Activated CD8-positive, alpha-beta memory T cell treated with anti-CD3 and anti-CD28 coated beads, Interleukin-2, amount 10 ng/mL, durations not matched to agents 7 days and 5 days (primary cell): ENCODE measurements at regions not wholly inside any gene's neighbourhood (a gene's known extent, or its start where the extent isn't known, plus 50 kb on each side); places are given as distances from the start of the nearest gene placed in this dataset.

Source experiments
- ATAC-seq: fragments of 150-1000 bp; cut with Tn5 transposase; one replicate; pipeline ENCODE4 v1.10.0; 2021; ENCODE audit warnings: moderate library complexity
- CTCF ChIA-PET: fragments of 350-600 bp; sonication (Branson Sonifier 250); formaldehyde crosslinking; loops from one replicate; lab custom pipeline; 2021; ENCODE audit warnings: antibody characterized with exemption; lab: Charles Lee
- DNase-seq: peaks from one replicate; pipeline ENCODE4 v3.0.0-alpha.2; 2020
- H3K27ac Mint-ChIP-seq: one replicate; pipeline ENCODE4 v1.8.0; 2021; ENCODE audit warnings: mild to moderate bottlenecking, mixed read lengths
- H3K27me3 Mint-ChIP-seq: one replicate; pipeline ENCODE4 v1.8.0; 2021; ENCODE audit warnings: mixed read lengths
- H3K36me3 Mint-ChIP-seq: one replicate; pipeline ENCODE4 v1.8.0; 2021; ENCODE audit warnings: mild to moderate bottlenecking, mixed read lengths
- H3K4me1 Mint-ChIP-seq: one replicate; pipeline ENCODE4 v1.8.0; 2021; ENCODE audit warnings: mixed read lengths
- H3K4me3 Mint-ChIP-seq: one replicate; pipeline ENCODE4 v1.8.0; 2021; ENCODE audit warnings: mild to moderate bottlenecking, moderate library complexity, mixed read lengths
- H3K9me3 Mint-ChIP-seq: one replicate; pipeline ENCODE4 v1.8.0; 2022; ENCODE audit warnings: low read depth, mixed read lengths

DNA sequence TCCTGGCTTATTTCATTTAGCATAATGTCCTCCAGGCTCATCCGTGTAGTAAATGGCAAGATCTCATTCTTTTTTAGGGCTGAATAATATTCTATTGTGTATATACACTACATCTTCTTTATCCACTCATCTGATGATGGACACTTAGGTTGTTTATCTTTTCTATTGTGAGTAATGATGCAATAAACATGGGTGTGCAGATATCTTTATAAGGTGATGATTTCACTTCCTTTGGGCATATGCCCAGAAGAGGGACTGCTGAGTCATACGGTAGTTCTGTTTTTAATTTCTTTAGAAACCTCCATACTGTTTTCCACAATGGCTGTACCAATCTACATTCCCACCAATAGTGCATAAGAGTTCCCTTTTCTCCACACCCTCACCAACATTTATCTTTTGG lies 317.6 kb upstream of the CNKSR2 start:
- H3K4me1 Mint-ChIP-seq: no peaks in the 10 kb centered on the region
- peaks cover 3% of the 10 kb centered on the region for H3K9me3 Mint-ChIP-seq
- CTCF ChIA-PET: no interaction called here
- DNase-seq (no peak), ATAC-seq (no peak)
- H3K27ac Mint-ChIP-seq: no peak overlapping the region
- no peak overlapping the region for H3K4me3 Mint-ChIP-seq
- no peaks in the 10 kb centered on the region for H3K36me3 Mint-ChIP-seq
- H3K27me3 Mint-ChIP-seq: no peaks in the 10 kb centered on the region

DNA sequence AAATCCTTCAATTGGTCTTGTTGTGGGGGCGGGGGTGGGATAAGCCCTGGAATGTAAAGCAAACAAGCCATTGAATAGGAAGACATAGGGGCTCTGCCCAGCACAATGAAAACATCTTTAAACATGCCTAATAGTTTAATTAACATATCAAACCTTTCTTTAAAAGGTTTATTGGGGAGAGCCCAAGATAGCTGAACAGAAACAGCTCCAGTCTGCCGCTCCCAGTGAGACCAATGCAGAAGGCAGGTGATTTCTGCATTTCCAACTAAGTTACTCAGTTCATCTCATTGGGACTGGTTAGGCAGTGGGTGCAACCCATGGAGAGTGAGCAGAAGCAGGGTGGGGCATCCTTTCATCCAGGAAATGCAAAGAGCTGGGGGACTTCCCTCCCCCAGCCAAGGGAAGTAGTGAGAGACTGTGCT lies 327.2 kb upstream of the CNKSR2 start:
- no peaks in the 10 kb centered on the region for H3K27me3 Mint-ChIP-seq
- CTCF ChIA-PET: no interaction called here
- ATAC-seq (no peak), DNase-seq (no peak)
- H3K27ac Mint-ChIP-seq: no peak overlapping the region
- H3K9me3 Mint-ChIP-seq: no peaks in the 10 kb centered on the region
- no peaks in the 10 kb centered on the region for H3K4me1 Mint-ChIP-seq
- no peak overlapping the region for H3K4me3 Mint-ChIP-seq
- H3K36me3 Mint-ChIP-seq: no peaks in the 10 kb centered on the region

DNA sequence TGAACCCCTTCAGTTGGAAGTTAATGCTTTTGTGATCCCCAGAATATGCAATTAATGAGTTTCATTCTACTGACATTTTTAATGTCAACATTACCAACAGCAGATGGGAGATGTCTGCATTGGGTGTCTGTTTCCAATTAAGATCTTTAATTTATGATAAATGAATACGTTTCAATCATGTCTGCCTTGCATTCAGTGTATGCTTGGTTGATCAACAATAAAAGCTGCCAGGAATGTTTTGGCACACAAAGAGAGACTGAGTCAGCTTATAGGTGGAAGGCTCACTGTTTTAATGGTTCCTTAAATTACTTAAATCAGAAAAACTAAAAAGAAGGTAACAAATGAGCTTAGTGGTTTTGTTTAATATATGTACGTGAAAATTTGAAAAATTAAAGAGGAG lies 359.9 kb upstream of the CNKSR2 start:
- ATAC-seq (no peak), DNase-seq (no peak)
- Mint-ChIP-seq H3K9me3 (no peaks in the 10 kb centered on the region), H3K4me1 (no peaks in the 10 kb centered on the region), H3K36me3 (no peaks in the 10 kb centered on the region), H3K27me3 (no peaks in the 10 kb centered on the region), H3K27ac (no peak overlapping the region), H3K4me3 (no peak overlapping the region)
- CTCF ChIA-PET: no interaction called here

DNA sequence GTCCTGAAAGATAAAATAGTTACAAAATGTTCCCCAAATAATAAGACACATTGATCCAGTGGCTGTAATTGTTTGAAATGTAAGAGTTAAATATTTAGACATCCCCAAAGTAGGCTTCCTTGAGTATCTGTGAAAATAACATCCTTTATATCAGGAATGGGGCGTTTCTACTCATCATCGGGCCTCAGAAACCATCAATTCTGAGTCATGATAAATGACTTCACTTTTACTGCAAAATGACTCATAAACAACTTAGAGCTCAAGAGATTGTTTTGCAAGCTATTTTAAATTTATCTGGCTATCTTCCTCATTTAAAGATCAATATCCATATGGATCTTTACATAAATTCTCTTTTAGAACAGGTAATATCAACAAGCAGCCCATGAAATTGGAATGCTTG lies 369.4 kb upstream of the CNKSR2 start:
- ATAC-seq (no peak), DNase-seq (no peak)
- no peaks in the 10 kb centered on the region for H3K36me3 Mint-ChIP-seq
- H3K27me3 Mint-ChIP-seq: no peaks in the 10 kb centered on the region
- no peaks in the 10 kb centered on the region for H3K4me1 Mint-ChIP-seq
- CTCF ChIA-PET: no interaction called here
- no peaks in the 10 kb centered on the region for H3K9me3 Mint-ChIP-seq
- no peak overlapping the region for H3K27ac Mint-ChIP-seq
- H3K4me3 Mint-ChIP-seq: no peak overlapping the region

DNA sequence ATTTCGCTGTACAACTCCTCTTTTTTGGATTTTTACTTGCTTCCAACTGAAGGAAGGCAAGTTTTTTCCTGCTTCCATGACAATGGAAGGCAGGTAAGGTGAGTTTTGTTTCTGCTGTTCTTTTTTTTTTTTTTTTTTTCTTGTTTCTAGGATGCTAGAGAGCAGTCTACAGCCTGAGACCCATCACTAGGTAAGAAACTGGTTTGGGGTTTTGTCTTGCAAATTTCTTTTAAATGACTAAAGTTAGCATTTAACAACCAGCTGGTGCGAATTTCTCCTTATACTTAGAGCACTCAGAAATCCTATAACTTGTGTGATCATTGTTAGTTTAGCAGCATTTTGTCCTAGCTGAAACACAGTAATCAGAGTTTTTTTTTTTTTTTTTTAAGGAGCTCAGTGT lies 378.4 kb upstream of the CNKSR2 start:
- Mint-ChIP-seq H3K27me3 (no peaks in the 10 kb centered on the region), H3K36me3 (no peaks in the 10 kb centered on the region), H3K9me3 (no peaks in the 10 kb centered on the region), H3K4me3 (no peak overlapping the region), H3K4me1 (no peaks in the 10 kb centered on the region), H3K27ac (no peak overlapping the region)
- DNase-seq (no peak), ATAC-seq (no peak)
- CTCF ChIA-PET: no interaction called here

DNA sequence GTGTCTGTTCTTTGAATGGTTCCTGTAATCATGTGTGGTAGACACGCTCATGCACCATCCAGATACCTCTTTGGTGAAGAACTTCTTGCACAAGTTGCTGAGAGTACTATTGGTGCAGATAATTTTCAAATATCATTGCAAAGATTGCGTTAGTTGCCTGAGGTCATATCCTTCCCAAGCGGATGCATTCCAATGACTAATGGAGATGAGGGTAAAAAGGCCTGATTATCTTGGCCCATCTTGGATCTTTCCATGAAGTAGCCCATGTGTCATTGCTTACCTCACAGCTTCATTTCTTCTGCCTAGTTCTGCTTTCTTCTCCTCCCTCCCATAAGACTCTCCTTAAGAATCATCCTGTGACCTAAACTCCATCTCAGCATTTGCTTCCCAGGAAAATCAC lies 384.9 kb upstream of the CNKSR2 start:
- Mint-ChIP-seq H3K4me3 (no peak overlapping the region), H3K4me1 (no peaks in the 10 kb centered on the region), H3K27me3 (no peaks in the 10 kb centered on the region), H3K9me3 (no peaks in the 10 kb centered on the region), H3K27ac (no peak overlapping the region), H3K36me3 (no peaks in the 10 kb centered on the region)
- DNase-seq (no peak), ATAC-seq (no peak)
- CTCF ChIA-PET: no interaction called here

DNA sequence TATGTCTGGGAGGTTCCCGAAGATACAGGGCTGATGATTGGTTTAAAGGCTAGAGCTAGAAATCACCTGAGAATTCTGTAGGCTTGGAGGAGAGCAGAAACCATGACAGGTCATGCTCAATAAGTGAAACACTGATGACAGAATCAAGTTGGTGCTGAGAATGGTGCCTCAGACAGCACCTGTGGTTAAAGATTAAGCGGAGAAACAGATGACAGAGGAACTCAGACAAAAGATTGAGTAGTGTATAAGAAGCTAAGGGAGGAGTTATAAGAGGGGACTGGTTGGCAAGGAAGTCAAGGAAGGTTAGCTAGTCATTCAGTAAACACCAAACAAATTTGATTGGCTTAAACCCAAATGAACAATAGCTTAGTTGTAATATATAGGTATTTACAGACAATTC lies 385.4 kb upstream of the CNKSR2 start:
- H3K36me3 Mint-ChIP-seq: no peaks in the 10 kb centered on the region
- H3K4me1 Mint-ChIP-seq: no peaks in the 10 kb centered on the region
- H3K27ac Mint-ChIP-seq: no peak overlapping the region
- CTCF ChIA-PET: no interaction called here
- ATAC-seq: no peak
- no peaks in the 10 kb centered on the region for H3K9me3 Mint-ChIP-seq
- no peak for DNase-seq
- no peaks in the 10 kb centered on the region for H3K27me3 Mint-ChIP-seq
- no peak overlapping the region for H3K4me3 Mint-ChIP-seq

DNA sequence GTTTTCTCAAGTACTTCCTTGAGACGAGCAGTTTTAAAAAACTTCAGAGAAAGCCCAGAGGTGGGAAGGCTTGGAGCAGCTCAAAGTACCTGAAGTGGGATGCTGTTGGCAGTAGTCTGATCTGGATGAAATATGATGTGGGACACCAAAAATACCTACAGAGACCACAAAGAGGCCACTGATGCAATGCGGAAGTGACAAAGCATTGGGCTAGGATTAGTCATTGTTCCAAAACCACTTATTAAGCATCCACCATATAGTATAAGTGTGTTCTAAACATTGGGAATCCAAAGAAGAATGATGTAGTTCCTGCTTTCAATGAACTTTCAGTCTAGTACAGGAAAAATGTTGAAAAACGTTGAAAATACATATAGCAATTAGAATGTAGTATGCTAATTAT lies 386.1 kb upstream of the CNKSR2 start:
- H3K4me3 Mint-ChIP-seq: no peak overlapping the region

DNA sequence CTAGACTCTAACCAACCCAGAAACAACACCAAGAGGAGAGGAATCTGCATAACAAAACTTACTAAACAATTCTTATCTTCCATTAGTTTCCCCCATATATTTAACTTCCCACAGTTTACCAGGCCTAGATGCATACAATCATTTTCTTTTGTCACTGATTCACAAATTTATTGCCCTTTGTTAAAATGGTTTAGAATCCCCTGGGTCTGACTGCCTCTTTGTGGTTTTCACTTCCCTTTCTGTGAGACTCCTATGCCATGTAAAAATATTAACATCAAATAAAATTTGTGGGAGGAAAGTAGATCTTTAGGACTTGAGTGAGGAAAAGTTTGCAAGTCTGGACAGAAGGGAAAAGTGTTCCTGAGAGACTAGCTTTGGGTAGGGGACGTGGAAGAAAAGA lies 393.8 kb upstream of the CNKSR2 start:
- no peak for DNase-seq
- Mint-ChIP-seq H3K9me3 (no peaks in the 10 kb centered on the region), H3K4me1 (no peaks in the 10 kb centered on the region), H3K4me3 (no peak overlapping the region), H3K27me3 (no peaks in the 10 kb centered on the region), H3K36me3 (no peaks in the 10 kb centered on the region), H3K27ac (no peak overlapping the region)
- no peak for ATAC-seq
- CTCF ChIA-PET: no interaction called here

More for the DNA sequence above, 386.1 kb upstream of the CNKSR2 start:
- Mint-ChIP-seq H3K9me3 (no peaks in the 10 kb centered on the region), H3K36me3 (no peaks in the 10 kb centered on the region), H3K4me1 (no peaks in the 10 kb centered on the region), H3K27ac (no peak overlapping the region), H3K27me3 (no peaks in the 10 kb centered on the region)
- DNase-seq: no peak
- ATAC-seq: no peak
- CTCF ChIA-PET: no interaction called here

DNA sequence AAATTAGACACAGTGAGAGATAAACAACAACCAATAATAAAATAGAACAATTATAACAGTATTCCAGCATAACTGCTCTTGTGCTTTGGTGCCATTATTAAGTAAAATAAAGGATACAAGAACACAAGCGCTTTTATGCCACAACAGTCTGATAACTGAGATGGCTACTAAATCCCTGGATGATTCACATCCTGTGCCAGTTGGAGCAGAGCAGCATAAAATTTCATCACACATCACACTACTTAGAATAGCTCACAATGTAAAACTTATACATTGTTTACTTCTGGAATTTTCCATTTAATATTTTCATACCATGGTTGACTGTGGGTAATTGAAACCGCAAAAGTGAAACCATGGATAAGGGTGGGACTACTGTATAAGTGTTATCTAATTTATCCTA lies 399.9 kb upstream of the CNKSR2 start:
- H3K27ac Mint-ChIP-seq: no peak overlapping the region
- no peaks in the 10 kb centered on the region for H3K27me3 Mint-ChIP-seq
- DNase-seq (no peak), ATAC-seq (no peak)
- H3K4me1 Mint-ChIP-seq: no peaks in the 10 kb centered on the region
- CTCF ChIA-PET: no interaction called here
- no peaks in the 10 kb centered on the region for H3K9me3 Mint-ChIP-seq
- H3K36me3 Mint-ChIP-seq: no peaks in the 10 kb centered on the region
- no peak overlapping the region for H3K4me3 Mint-ChIP-seq

DNA sequence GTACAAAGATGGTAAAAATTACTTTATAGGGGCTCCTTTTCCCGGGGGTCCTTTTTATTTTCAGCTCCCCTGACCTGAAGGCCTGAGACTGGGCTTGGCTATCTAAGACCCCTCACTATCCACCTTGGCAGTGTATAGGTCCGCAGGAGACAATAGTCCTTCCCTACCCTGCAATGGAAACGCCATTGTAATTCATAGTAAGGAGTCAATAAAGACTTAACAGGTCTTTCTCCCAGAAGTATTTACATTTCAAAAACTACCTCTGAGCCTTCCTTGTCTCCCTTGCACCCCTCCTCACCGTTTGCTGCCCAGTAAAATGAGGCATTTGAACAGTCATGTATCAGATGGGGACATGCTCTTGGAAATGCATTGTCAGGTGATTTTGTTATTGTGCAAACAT lies 401.2 kb upstream of the CNKSR2 start:
- Mint-ChIP-seq H3K4me3 (no peak overlapping the region), H3K27ac (no peak overlapping the region), H3K27me3 (no peaks in the 10 kb centered on the region), H3K9me3 (no peaks in the 10 kb centered on the region), H3K4me1 (no peaks in the 10 kb centered on the region), H3K36me3 (no peaks in the 10 kb centered on the region)
- CTCF ChIA-PET: no interaction called here
- ATAC-seq: no peak
- DNase-seq: no peak

DNA sequence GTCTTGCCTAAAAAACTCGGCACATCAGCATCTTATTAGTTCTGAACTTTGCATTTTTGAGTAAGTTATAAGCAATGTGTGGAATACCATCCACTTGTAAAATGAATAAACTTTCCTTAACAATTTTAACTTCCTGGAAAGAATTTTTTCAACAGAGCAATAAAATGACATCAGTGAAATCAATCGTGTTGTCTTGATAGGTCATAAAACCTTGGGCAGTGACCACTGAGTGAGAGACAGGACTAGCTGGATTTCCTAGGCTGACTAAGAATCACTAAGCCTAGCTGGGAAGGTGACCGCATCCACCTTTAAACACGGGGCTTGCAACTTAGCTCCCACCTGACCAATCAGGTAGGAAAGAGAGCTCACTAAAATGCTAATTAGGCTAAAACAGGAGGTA lies 403.0 kb upstream of the CNKSR2 start:
- ATAC-seq: no peak
- no peaks in the 10 kb centered on the region for H3K4me1 Mint-ChIP-seq
- H3K9me3 Mint-ChIP-seq: no peaks in the 10 kb centered on the region
- H3K27me3 Mint-ChIP-seq: no peaks in the 10 kb centered on the region
- no peak overlapping the region for H3K27ac Mint-ChIP-seq
- DNase-seq: no peak
- no peaks in the 10 kb centered on the region for H3K36me3 Mint-ChIP-seq
- CTCF ChIA-PET: no interaction called here
- no peak overlapping the region for H3K4me3 Mint-ChIP-seq

DNA sequence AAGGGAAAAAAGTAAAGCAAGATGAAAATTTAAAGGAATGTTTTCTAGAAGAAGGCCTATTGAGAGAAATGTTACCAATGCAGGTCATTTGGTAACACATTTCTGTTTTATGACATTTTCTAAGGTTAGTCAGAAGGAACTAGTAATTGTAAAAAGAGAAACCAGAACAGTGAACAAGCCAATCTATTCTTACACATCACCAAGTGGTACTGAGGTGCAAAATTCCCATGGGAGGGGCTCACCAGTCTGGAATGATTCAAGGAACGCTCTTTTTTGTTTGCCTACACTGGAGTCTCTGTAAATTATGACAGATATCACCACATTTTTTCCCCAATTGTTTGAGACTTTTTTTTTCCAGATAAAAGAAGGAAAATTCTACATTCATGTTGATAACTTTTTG lies 404.7 kb upstream of the CNKSR2 start:
- Mint-ChIP-seq H3K36me3 (no peaks in the 10 kb centered on the region), H3K27me3 (no peaks in the 10 kb centered on the region), H3K4me1 (no peaks in the 10 kb centered on the region), H3K4me3 (no peak overlapping the region), H3K27ac (no peak overlapping the region), H3K9me3 (no peaks in the 10 kb centered on the region)
- CTCF ChIA-PET: no interaction called here
- DNase-seq: no peak
- no peak for ATAC-seq

DNA sequence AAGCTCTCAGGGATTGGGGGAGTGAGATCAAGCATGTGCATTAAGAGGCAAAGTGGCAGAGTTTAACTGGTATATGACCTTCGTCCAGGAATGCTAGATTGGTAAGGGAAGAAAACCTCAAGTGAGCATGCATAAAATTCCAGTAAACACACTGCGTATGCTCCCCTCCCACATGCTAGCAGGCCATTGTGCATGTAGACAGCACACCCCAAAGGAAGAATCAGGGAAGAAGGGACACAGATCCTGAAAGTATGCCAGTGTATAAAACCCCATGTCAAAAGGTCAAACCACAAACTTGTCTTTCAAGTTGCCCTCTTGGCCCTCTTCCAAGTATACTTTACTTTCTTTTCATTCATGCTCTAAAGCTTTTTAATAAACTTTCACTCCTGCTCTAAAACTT lies 405.2 kb upstream of the CNKSR2 start:
- no peaks in the 10 kb centered on the region for H3K36me3 Mint-ChIP-seq
- no peaks in the 10 kb centered on the region for H3K4me1 Mint-ChIP-seq
- no peak for DNase-seq
- no peaks in the 10 kb centered on the region for H3K27me3 Mint-ChIP-seq
- CTCF ChIA-PET: no interaction called here
- no peak overlapping the region for H3K4me3 Mint-ChIP-seq
- no peaks in the 10 kb centered on the region for H3K9me3 Mint-ChIP-seq
- no peak for ATAC-seq
- H3K27ac Mint-ChIP-seq: no peak overlapping the region

DNA sequence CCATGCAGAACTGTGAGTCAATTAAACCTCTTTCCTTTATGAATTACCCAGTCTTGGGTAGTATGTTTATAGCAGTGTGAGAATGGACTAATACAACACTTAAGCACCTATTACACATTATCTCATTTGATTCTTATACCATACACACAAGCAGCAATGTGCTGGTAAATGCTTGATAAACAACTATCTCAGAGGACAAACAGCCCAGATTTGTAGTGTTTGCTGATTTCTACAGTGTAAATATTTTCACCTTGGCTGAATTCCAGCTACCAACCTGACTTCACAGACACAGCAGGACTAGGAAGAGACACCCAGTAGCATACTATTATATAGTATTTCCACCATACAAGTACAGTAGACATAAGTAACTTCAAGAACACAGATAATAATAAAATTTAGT lies 406.5 kb upstream of the CNKSR2 start:
- Mint-ChIP-seq H3K4me1 (no peaks in the 10 kb centered on the region), H3K36me3 (no peaks in the 10 kb centered on the region), H3K27ac (no peak overlapping the region), H3K27me3 (no peaks in the 10 kb centered on the region), H3K4me3 (no peak overlapping the region), H3K9me3 (no peaks in the 10 kb centered on the region)
- ATAC-seq (no peak), DNase-seq (no peak)
- CTCF ChIA-PET: no interaction called here
